Activated naive CD4-positive, alpha-beta T cell treated with anti-CD3 and anti-CD28 coated beads, Interleukin-2, amount 50 U/mL, for 24 hours (primary cell): ENCODE measurements at regions not wholly inside any gene's neighbourhood (a gene's known extent, or its start where the extent isn't known, plus 50 kb on each side); places are given as distances from the start of the nearest gene placed in this dataset.
A peak's percentile ranks its signal among the peaks of the same experiment; 100 is the strongest.
"Not testable (repeated sequence)": the region's sequence is repeated elsewhere in the genome, so short reads cannot be mapped to it uniquely, and the experiment has no call there.

Experiments used
- H3K27ac Mint-ChIP-seq: one replicate; pipeline ENCODE4 v1.8.0; 2021; ENCODE audit warnings: mild to moderate bottlenecking, mixed read lengths
- H3K27me3 Mint-ChIP-seq: one replicate; pipeline ENCODE4 v1.8.0; 2021; ENCODE audit warnings: mixed read lengths
- H3K36me3 Mint-ChIP-seq: one replicate; pipeline ENCODE4 v1.8.0; 2021; ENCODE audit warnings: mixed read lengths
- H3K4me1 Mint-ChIP-seq: one replicate; pipeline ENCODE4 v1.8.0; 2021; ENCODE audit warnings: mixed read lengths
- H3K4me3 Mint-ChIP-seq: one replicate; pipeline ENCODE4 v1.8.0; 2021; ENCODE audit warnings: mild to moderate bottlenecking, mixed read lengths
- H3K9me3 Mint-ChIP-seq: one replicate; pipeline ENCODE4 v1.8.0; 2021; ENCODE audit warnings: mixed read lengths

- Mint-ChIP-seq H3K27me3 (no peaks in the 10 kb centered on the region), H3K36me3 (no peaks in the 10 kb centered on the region), H3K27ac (no peak overlapping the region), H3K4me1 (peaks cover 23% of the 10 kb centered on the region), H3K4me3 (no peak overlapping the region), H3K9me3 (peaks cover 5% of the 10 kb centered on the region)
Observed at GRCh38 chr12:68477906-68478305, 132.8 kb upstream of the RAP1B start.

GRCh38 chr12:68478516-68479260 is 132.0 kb upstream of the RAP1B start:
- Mint-ChIP-seq H3K4me3 (no peak overlapping the region), H3K27ac (no peak overlapping the region), H3K4me1 (peaks cover 31% of the 10 kb centered on the region), H3K36me3 (no peaks in the 10 kb centered on the region), H3K9me3 (peaks cover 5% of the 10 kb centered on the region), H3K27me3 (no peaks in the 10 kb centered on the region)

GRCh38 chr12:68479261-68479895 is 131.3 kb upstream of the RAP1B start:
- Mint-ChIP-seq H3K36me3 (no peaks in the 10 kb centered on the region), H3K27me3 (no peaks in the 10 kb centered on the region), H3K4me1 (peaks cover 37% of the 10 kb centered on the region), H3K27ac (no peak overlapping the region), H3K9me3 (peaks cover 5% of the 10 kb centered on the region), H3K4me3 (no peak overlapping the region)

GRCh38 chr12:68479896-68480291 is 130.8 kb upstream of the RAP1B start:
- H3K27me3 Mint-ChIP-seq = no peaks in the 10 kb centered on the region
- H3K4me3 Mint-ChIP-seq = no peak overlapping the region
- no peak overlapping the region for H3K27ac Mint-ChIP-seq
- peaks cover 5% of the 10 kb centered on the region for H3K9me3 Mint-ChIP-seq
- no peaks in the 10 kb centered on the region for H3K36me3 Mint-ChIP-seq
- peaks cover 37% of the 10 kb centered on the region for H3K4me1 Mint-ChIP-seq

- no peak overlapping the region for H3K27ac Mint-ChIP-seq
- peaks cover 37% of the 10 kb centered on the region for H3K4me1 Mint-ChIP-seq
- no peaks in the 10 kb centered on the region for H3K36me3 Mint-ChIP-seq
- H3K9me3 Mint-ChIP-seq = peaks cover 5% of the 10 kb centered on the region
- no peaks in the 10 kb centered on the region for H3K27me3 Mint-ChIP-seq
- no peak overlapping the region for H3K4me3 Mint-ChIP-seq
Observed at GRCh38 chr12:68480526-68480925, 130.2 kb upstream of the RAP1B start.

- H3K4me1 Mint-ChIP-seq = peaks cover 37% of the 10 kb centered on the region
- H3K4me3 Mint-ChIP-seq = no peak overlapping the region
- peaks cover 5% of the 10 kb centered on the region for H3K9me3 Mint-ChIP-seq
- peak overlapping the region; percentile 9 for H3K27ac Mint-ChIP-seq
- no peaks in the 10 kb centered on the region for H3K36me3 Mint-ChIP-seq
- H3K27me3 Mint-ChIP-seq = no peaks in the 10 kb centered on the region
Observed at GRCh38 chr12:68481181-68481941, 129.3 kb upstream of the RAP1B start.

GRCh38 chr12:68482014-68482413 is 128.7 kb upstream of the RAP1B start:
- Mint-ChIP-seq H3K27ac (no peak overlapping the region), H3K27me3 (no peaks in the 10 kb centered on the region), H3K4me1 (peaks cover 37% of the 10 kb centered on the region), H3K4me3 (no peak overlapping the region), H3K9me3 (peaks cover 5% of the 10 kb centered on the region), H3K36me3 (no peaks in the 10 kb centered on the region)

GRCh38 chr12:68482660-68483059 is 128.0 kb upstream of the RAP1B start:
- H3K27ac Mint-ChIP-seq = no peak overlapping the region
- peaks cover 37% of the 10 kb centered on the region for H3K4me1 Mint-ChIP-seq
- H3K36me3 Mint-ChIP-seq = no peaks in the 10 kb centered on the region
- peaks cover 5% of the 10 kb centered on the region for H3K9me3 Mint-ChIP-seq
- H3K27me3 Mint-ChIP-seq = no peaks in the 10 kb centered on the region
- no peak overlapping the region for H3K4me3 Mint-ChIP-seq

- Mint-ChIP-seq H3K4me3 (no peak overlapping the region), H3K4me1 (peaks cover 37% of the 10 kb centered on the region), H3K36me3 (no peaks in the 10 kb centered on the region), H3K27me3 (no peaks in the 10 kb centered on the region), H3K9me3 (peaks cover 5% of the 10 kb centered on the region), H3K27ac (no peak overlapping the region)
Observed at GRCh38 chr12:68483592-68484383, 126.9 kb upstream of the RAP1B start.

- H3K27me3 Mint-ChIP-seq, H3K36me3 Mint-ChIP-seq, H3K4me3 Mint-ChIP-seq, H3K9me3 Mint-ChIP-seq, H3K27ac Mint-ChIP-seq: not testable (repeated sequence)
- H3K4me1 Mint-ChIP-seq = peaks cover 37% of the 10 kb centered on the region
Observed at GRCh38 chr12:68484578-68484977, 126.1 kb upstream of the RAP1B start.

- not testable (repeated sequence) for H3K27me3 Mint-ChIP-seq, H3K4me3 Mint-ChIP-seq, H3K27ac Mint-ChIP-seq, H3K36me3 Mint-ChIP-seq, H3K9me3 Mint-ChIP-seq
- peaks cover 33% of the 10 kb centered on the region for H3K4me1 Mint-ChIP-seq
Observed at GRCh38 chr12:68486449-68486848, 124.2 kb upstream of the RAP1B start.

GRCh38 chr12:68487721-68488309 is 122.9 kb upstream of the RAP1B start:
- H3K4me3 Mint-ChIP-seq = no peak overlapping the region
- peaks cover 20% of the 10 kb centered on the region for H3K4me1 Mint-ChIP-seq
- no peaks in the 10 kb centered on the region for H3K36me3 Mint-ChIP-seq
- H3K27ac Mint-ChIP-seq = no peak overlapping the region
- H3K9me3 Mint-ChIP-seq = peaks cover 7% of the 10 kb centered on the region
- no peaks in the 10 kb centered on the region for H3K27me3 Mint-ChIP-seq

GRCh38 chr12:68489273-68489672 is 121.4 kb upstream of the RAP1B start:
- Mint-ChIP-seq H3K27me3 (no peaks in the 10 kb centered on the region), H3K27ac (no peak overlapping the region), H3K4me1 (peaks cover 6% of the 10 kb centered on the region), H3K36me3 (no peaks in the 10 kb centered on the region), H3K9me3 (peaks cover 7% of the 10 kb centered on the region), H3K4me3 (no peak overlapping the region)

GRCh38 chr12:68490476-68490875 is 120.2 kb upstream of the RAP1B start:
- peaks cover 12% of the 10 kb centered on the region for H3K4me1 Mint-ChIP-seq
- peaks cover 7% of the 10 kb centered on the region for H3K9me3 Mint-ChIP-seq
- H3K27ac Mint-ChIP-seq = no peak overlapping the region
- no peaks in the 10 kb centered on the region for H3K27me3 Mint-ChIP-seq
- H3K4me3 Mint-ChIP-seq = no peak overlapping the region
- H3K36me3 Mint-ChIP-seq = no peaks in the 10 kb centered on the region
